ENCODE measurements at regions not wholly inside any gene's neighbourhood (a gene's known extent, or its start where the extent isn't known, plus 50 kb on each side); places are given as distances from the start of the nearest gene placed in this dataset.

- no peak for DNase-seq (ENCODE audit: low read depth in 2 of 2)
Measured at GRCh38 chr2:4576075-4576474, 872.7 kb downstream of the DCDC2C start.

GRCh38 chr2:4579977-4580376, 876.6 kb downstream of the DCDC2C start:
- no peak for DNase-seq (ENCODE audit: low read depth in 2 of 2)

- no peak for DNase-seq (ENCODE audit: low read depth in 2 of 2)
Measured at GRCh38 chr2:4585057-4585635, 881.8 kb downstream of the DCDC2C start.

- DNase-seq (ENCODE audit: low read depth in 2 of 2): no peak
Measured at GRCh38 chr2:4588606-4589005, 885.2 kb downstream of the DCDC2C start.

- DNase-seq (ENCODE audit: low read depth in 2 of 2): no peak
Measured at GRCh38 chr2:4591261-4591660, 887.9 kb downstream of the DCDC2C start.

- no peak for DNase-seq (ENCODE audit: low read depth in 2 of 2)
Measured at GRCh38 chr2:4597400-4597799, 894.0 kb downstream of the DCDC2C start.

GRCh38 chr2:4604767-4605166, 901.4 kb downstream of the DCDC2C start:
- no peak for DNase-seq (ENCODE audit: low read depth in 2 of 2)

GRCh38 chr2:4618141-4618540, 914.8 kb downstream of the DCDC2C start:
- no peak for DNase-seq (ENCODE audit: low read depth in 2 of 2)

GRCh38 chr2:4618630-4619228, 915.4 kb downstream of the DCDC2C start:
- no peak for DNase-seq (ENCODE audit: low read depth in 2 of 2)

GRCh38 chr2:4628998-4629501, 925.7 kb downstream of the DCDC2C start:
- no peak for DNase-seq (ENCODE audit: low read depth in 2 of 2)

- DNase-seq (ENCODE audit: low read depth in 2 of 2): no peak
Measured at GRCh38 chr2:4635289-4635688, 931.9 kb downstream of the DCDC2C start.

GRCh38 chr2:4653991-4654390, 950.6 kb downstream of the DCDC2C start:
- DNase-seq (ENCODE audit: low read depth in 2 of 2): no peak

- DNase-seq (ENCODE audit: low read depth in 2 of 2): no peak
Measured at GRCh38 chr2:4656326-4656725, 953.0 kb downstream of the DCDC2C start.

GRCh38 chr2:4662161-4662779, 958.9 kb downstream of the DCDC2C start:
- no peak for DNase-seq (ENCODE audit: low read depth in 2 of 2)

GRCh38 chr2:4668381-4668780, 965.0 kb downstream of the DCDC2C start:
- no peak for DNase-seq (ENCODE audit: low read depth in 2 of 2)

- no peak for DNase-seq (ENCODE audit: low read depth in 2 of 2)
Measured at GRCh38 chr2:4670331-4670730, 967.0 kb downstream of the DCDC2C start.

- DNase-seq (ENCODE audit: low read depth in 2 of 2): no peak
Measured at GRCh38 chr2:4673025-4673489, 969.7 kb downstream of the DCDC2C start.

GRCh38 chr2:4674007-4674406, 970.6 kb downstream of the DCDC2C start:
- DNase-seq (ENCODE audit: low read depth in 2 of 2): peak in 1 of 2 donors; percentile 3

- DNase-seq (ENCODE audit: low read depth in 2 of 2): no peak
Measured at GRCh38 chr2:4675295-4675694, 971.9 kb downstream of the DCDC2C start.

- no peak for DNase-seq (ENCODE audit: low read depth in 2 of 2)
Measured at GRCh38 chr2:4678927-4679326, 975.6 kb downstream of the DCDC2C start.

GRCh38 chr2:4679391-4679790, 976.0 kb downstream of the DCDC2C start:
- no peak for DNase-seq (ENCODE audit: low read depth in 2 of 2)

- DNase-seq (ENCODE audit: low read depth in 2 of 2): no peak
Measured at GRCh38 chr2:4684921-4685320, 981.5 kb downstream of the DCDC2C start.

GRCh38 chr2:4690913-4691312, 987.5 kb downstream of the DCDC2C start:
- no peak for DNase-seq (ENCODE audit: low read depth in 2 of 2)
